ENCODE measurements at regions not wholly inside any gene's neighbourhood (a gene's known extent, or its start where the extent isn't known, plus 50 kb on each side); places are given as distances from the start of the nearest gene placed in this dataset.

- no peak for DNase-seq
Observed at GRCh38 chr13:85663856-85664255, 135.4 kb downstream of the SLITRK6 start.

GRCh38 chr13:85662186-85662585, 137.0 kb downstream of the SLITRK6 start:
- no peak for DNase-seq

DNA sequence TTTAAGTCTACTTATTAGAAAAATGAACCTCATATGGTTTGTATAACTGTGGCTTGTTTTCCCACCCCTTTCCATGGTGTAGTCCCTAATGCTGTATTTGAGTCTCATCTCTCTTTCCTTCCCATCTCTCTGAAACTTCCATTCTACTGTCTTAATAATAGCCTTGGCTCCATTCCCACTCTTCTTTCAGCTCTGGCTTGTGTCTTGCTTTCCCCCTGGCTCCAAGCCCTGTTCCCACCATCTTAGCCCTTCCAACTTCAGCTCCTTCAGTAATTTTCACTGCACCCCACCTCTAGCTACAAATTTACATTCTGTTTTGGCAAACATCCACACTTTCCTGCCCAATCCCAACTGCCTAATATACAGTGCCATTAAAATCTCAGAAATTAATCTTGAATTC, 137.5 kb downstream of the SLITRK6 start:
- DNase-seq = no peak

GRCh38 chr13:85659493-85659892, 139.7 kb downstream of the SLITRK6 start:
- DNase-seq = no peak

DNA sequence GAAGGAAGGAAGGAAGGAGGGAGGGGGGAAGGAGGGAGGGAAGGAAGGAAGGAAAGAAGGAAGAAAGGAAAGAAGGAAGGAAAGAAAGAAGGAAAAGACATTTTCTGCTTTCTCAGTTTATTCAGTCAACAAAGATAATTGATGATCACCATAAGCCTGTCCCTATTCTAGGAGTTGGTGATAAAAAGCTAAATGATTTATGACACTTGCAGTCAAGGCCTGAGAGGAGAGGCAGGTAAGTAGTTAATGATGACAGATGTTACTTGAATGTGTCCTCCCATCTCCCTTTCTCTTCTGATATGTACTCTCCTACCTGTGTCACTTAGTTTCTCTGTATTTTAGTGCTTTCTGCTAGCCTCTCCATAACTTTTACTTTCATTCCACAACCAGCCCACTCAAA, 141.3 kb downstream of the SLITRK6 start:
- DNase-seq = no peak

- DNase-seq = no peak
Observed at GRCh38 chr13:85655040-85655439, 144.2 kb downstream of the SLITRK6 start.

GRCh38 chr13:85654227-85654626, 145.0 kb downstream of the SLITRK6 start:
- no peak for DNase-seq

- no peak for DNase-seq
Observed at GRCh38 chr13:85653681-85654080, 145.5 kb downstream of the SLITRK6 start.

- DNase-seq = no peak
Observed at GRCh38 chr13:85652491-85652890, 146.7 kb downstream of the SLITRK6 start.

GRCh38 chr13:85651440-85651839, 147.8 kb downstream of the SLITRK6 start:
- DNase-seq = no peak

DNA sequence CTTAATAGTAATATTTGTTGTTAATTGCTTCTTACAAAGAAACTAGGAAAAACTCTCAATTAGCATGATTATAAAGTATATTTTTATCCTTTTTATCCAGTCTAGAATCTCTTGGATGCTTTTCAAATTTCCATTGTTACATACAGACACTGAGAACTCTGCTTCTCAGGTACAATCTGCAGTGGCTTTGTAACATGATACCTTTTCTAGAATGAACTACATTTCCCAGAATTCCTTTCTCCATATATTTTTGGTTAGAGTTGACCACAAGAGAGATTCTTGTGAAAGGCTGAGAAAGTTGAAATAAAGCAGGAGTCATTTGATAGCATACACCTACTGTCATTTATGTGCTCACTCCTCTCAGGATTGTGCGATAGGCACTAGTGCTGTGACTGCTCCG, 148.6 kb downstream of the SLITRK6 start:
- DNase-seq = no peak

GRCh38 chr13:85640727-85641126, 158.5 kb downstream of the SLITRK6 start:
- DNase-seq = no peak

DNA sequence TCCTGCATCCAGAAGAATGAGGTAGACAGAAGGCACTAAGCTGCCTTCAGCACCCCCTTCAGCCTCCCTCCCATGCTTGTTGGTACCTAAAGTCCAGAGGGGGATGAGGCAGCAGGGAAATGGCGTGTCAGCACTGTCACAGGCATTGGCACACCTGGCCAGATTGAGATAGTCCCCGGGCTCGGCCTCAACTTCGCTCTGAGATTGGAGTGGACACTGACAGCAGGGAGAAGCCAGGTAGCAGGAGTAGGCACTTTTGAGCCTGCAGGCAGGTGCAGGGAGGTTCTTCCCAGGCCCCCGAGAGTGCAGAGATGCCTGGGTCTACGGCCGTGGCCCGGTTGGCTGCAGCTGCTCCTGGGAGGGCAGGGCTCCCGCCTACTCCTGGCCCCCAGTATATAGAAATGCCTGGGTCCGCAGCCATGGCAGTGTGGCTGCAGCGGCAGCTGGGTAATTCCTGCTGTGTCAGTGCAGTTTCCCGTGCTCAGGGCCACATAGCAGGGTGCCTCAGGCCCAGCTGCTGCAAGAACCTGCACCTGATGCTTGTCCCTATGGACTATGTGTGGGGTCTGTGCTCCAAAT, 160.3 kb downstream of the SLITRK6 start:
- no peak for DNase-seq

- DNase-seq = no peak
Observed at GRCh38 chr13:85638265-85638664, 161.0 kb downstream of the SLITRK6 start.

- DNase-seq = no peak
Observed at GRCh38 chr13:85632526-85633195, 166.6 kb downstream of the SLITRK6 start.

- DNase-seq = no peak
Observed at GRCh38 chr13:85631801-85632200, 167.4 kb downstream of the SLITRK6 start.

DNA sequence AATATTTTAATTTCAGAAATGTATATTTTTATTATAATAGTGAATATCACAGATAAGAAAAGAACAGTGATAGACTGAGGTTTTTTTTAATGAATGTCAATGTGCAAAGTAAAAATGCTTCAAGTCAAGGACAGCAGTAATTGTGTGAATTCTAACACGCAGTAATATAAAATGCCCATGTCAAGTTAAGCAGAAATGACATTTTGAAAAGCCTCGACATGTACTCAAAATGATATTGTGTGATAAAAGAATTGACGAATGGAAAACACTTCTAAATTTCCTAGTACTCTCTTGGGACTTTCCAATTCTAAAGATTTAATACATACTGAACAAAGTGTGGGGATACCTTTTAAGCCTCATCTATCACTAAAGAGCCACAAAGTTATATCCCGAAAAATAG, 172.6 kb downstream of the SLITRK6 start:
- no peak for DNase-seq

GRCh38 chr13:85619321-85619720, 179.9 kb downstream of the SLITRK6 start:
- DNase-seq = no peak

- no peak for DNase-seq
Observed at GRCh38 chr13:85618521-85618920, 180.7 kb downstream of the SLITRK6 start.

- DNase-seq = no peak
Observed at GRCh38 chr13:85616275-85616674, 182.9 kb downstream of the SLITRK6 start.

DNA sequence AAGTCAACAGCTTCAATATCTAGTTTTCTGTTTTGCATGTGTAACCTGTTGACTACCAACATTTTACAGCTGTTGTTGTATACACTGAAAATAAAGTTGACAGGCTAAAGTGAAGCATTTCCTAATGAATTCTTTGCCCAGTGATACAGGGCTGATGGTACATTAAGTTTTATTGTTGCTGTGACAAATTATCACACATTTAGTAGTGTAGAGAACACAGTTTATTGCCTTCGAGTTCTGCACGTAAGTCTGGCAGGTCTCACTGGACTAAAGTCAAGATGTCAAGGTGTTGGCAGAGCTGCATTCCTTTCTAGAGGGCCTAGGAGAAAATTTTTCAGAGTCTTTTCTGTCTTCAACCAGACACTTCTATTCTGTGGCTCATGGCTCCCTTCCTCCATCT, 184.2 kb downstream of the SLITRK6 start:
- no peak for DNase-seq

DNA sequence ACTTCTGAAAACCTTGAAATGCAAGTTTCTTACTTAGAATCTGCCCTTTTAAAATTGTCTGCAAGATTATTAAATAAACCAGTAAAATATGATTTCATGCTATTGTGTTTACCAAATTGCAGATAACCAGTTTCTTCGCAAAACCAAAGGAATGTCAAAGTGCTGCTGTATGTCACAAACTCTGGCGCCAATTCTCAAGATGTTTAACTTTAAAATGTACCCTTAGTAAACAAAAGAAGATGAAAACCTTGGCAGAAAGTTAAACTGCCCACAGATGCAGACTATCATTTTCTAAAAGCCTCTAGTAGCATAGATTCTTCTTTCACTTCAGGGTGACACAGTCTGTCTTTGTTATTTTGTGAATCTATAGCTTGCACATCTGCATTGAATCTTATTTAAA, 189.2 kb downstream of the SLITRK6 start:
- DNase-seq = no peak

GRCh38 chr13:85608255-85608829, 190.9 kb downstream of the SLITRK6 start:
- DNase-seq = no peak

- DNase-seq = no peak
Observed at GRCh38 chr13:85603735-85604134, 195.5 kb downstream of the SLITRK6 start.

GRCh38 chr13:85601526-85601925, 197.7 kb downstream of the SLITRK6 start:
- DNase-seq = no peak
